ENCODE measurements at regions not wholly inside any gene's neighbourhood (a gene's known extent, or its start where the extent isn't known, plus 50 kb on each side); places are given as distances from the start of the nearest gene placed in this dataset.
"Not testable (repeated sequence)": the region's sequence is repeated elsewhere in the genome, so short reads cannot be mapped to it uniquely, and the experiment has no call there.

GRCh38 chr16:21422824-21423223, 144.7 kb upstream of the CRYM start:
- DNase-seq: not testable (repeated sequence)

GRCh38 chr16:21404699-21405098, 126.6 kb upstream of the CRYM start:
- DNase-seq: not testable (repeated sequence)

- not testable (repeated sequence) for DNase-seq
Observed at GRCh38 chr16:21397866-21398265, 119.8 kb upstream of the CRYM start.

- not testable (repeated sequence) for DNase-seq
Observed at GRCh38 chr16:21396545-21396944, 118.5 kb upstream of the CRYM start.

- DNase-seq: not testable (repeated sequence)
Observed at GRCh38 chr16:21390634-21391033, 112.5 kb upstream of the CRYM start.

GRCh38 chr16:21389860-21390259, 111.8 kb upstream of the CRYM start:
- DNase-seq: not testable (repeated sequence)

GRCh38 chr16:21387757-21388156, 109.7 kb upstream of the CRYM start:
- DNase-seq: not testable (repeated sequence)

- not testable (repeated sequence) for DNase-seq
Observed at GRCh38 chr16:21386201-21386915, 108.3 kb upstream of the CRYM start.

GRCh38 chr16:21383682-21384081, 105.6 kb upstream of the CRYM start:
- DNase-seq: not testable (repeated sequence)

- not testable (repeated sequence) for DNase-seq
Observed at GRCh38 chr16:21379645-21380044, 101.6 kb upstream of the CRYM start.

- not testable (repeated sequence) for DNase-seq
Observed at GRCh38 chr16:21376196-21376899, 98.3 kb upstream of the CRYM start.

- DNase-seq: not testable (repeated sequence)
Observed at GRCh38 chr16:21375334-21375733, 97.2 kb upstream of the CRYM start.

GRCh38 chr16:21373454-21373853, 95.4 kb upstream of the CRYM start:
- not testable (repeated sequence) for DNase-seq

- DNase-seq: not testable (repeated sequence)
Observed at GRCh38 chr16:21372862-21373261, 94.8 kb upstream of the CRYM start.

- peak; percentile 17 for DNase-seq
Observed at GRCh38 chr16:21372162-21372835, 94.2 kb upstream of the CRYM start.

- not testable (repeated sequence) for DNase-seq
Observed at GRCh38 chr16:21370791-21371190, 92.7 kb upstream of the CRYM start.

GRCh38 chr16:21368973-21369942, 91.2 kb upstream of the CRYM start:
- DNase-seq: not testable (repeated sequence)

GRCh38 chr16:21367733-21368421, 89.8 kb upstream of the CRYM start:
- DNase-seq: not testable (repeated sequence)

GRCh38 chr16:21366998-21367397, 88.9 kb upstream of the CRYM start:
- DNase-seq: not testable (repeated sequence)

GRCh38 chr16:21365541-21365940, 87.5 kb upstream of the CRYM start:
- DNase-seq: not testable (repeated sequence)

- DNase-seq: not testable (repeated sequence)
Observed at GRCh38 chr16:21363550-21364223, 85.6 kb upstream of the CRYM start.
